ENCODE measurements at regions not wholly inside any gene's neighbourhood (a gene's known extent, or its start where the extent isn't known, plus 50 kb on each side); places are given as distances from the start of the nearest gene placed in this dataset.
"Not testable (repeated sequence)": the region's sequence is repeated elsewhere in the genome, so short reads cannot be mapped to it uniquely, and the experiment has no call there.

GRCh38 chr2:84302513-84303412 lies 156.3 kb downstream of the SUCLG1 start:
- no peaks in the 10 kb centered on the region for H3K4me1 ChIP-seq (ENCODE audit: insufficient read depth, low read length)
- no peak overlapping the region for H2AFZ ChIP-seq (ENCODE audit: low read depth, low read length)
- no peaks in the 10 kb centered on the region for H3K9me3 ChIP-seq (ENCODE audit: low read length)
- H3K27me3 ChIP-seq (ENCODE audit: insufficient read depth, low read length): no peaks in the 10 kb centered on the region
- no peak overlapping the region for H3K4me3 ChIP-seq (ENCODE audit: low read length)
- no peaks in the 10 kb centered on the region for H3K36me3 ChIP-seq (ENCODE audit: insufficient read depth, low read length)

- Histone ChIP-seq H3K36me3 (ENCODE audit: insufficient read depth, low read length) (no peaks in the 10 kb centered on the region), H2AFZ (ENCODE audit: low read depth, low read length) (no peak overlapping the region), H3K4me1 (ENCODE audit: insufficient read depth, low read length) (peaks cover 4% of the 10 kb centered on the region)
Observed at GRCh38 chr2:84301717-84302116, 157.4 kb downstream of the SUCLG1 start.

GRCh38 chr2:84300696-84301029 lies 158.4 kb downstream of the SUCLG1 start:
- H3K36me3 ChIP-seq (ENCODE audit: insufficient read depth, low read length): no peaks in the 10 kb centered on the region
- H2AFZ ChIP-seq (ENCODE audit: low read depth, low read length): no peak overlapping the region
- peaks cover 4% of the 10 kb centered on the region for H3K4me1 ChIP-seq (ENCODE audit: insufficient read depth, low read length)
- no peak overlapping the region for H3K4me3 ChIP-seq (ENCODE audit: low read length)
- no peaks in the 10 kb centered on the region for H3K9me3 ChIP-seq (ENCODE audit: low read length)
- no peaks in the 10 kb centered on the region for H3K27me3 ChIP-seq (ENCODE audit: insufficient read depth, low read length)

More at GRCh38 chr2:84301717-84302116, 157.4 kb downstream of the SUCLG1 start:
- Histone ChIP-seq H3K9me3 (ENCODE audit: low read length) (no peaks in the 10 kb centered on the region), H3K4me3 (ENCODE audit: low read length) (no peak overlapping the region), H3K27me3 (ENCODE audit: insufficient read depth, low read length) (no peaks in the 10 kb centered on the region)

- H3K9me3 ChIP-seq (ENCODE audit: low read length); H3K36me3 ChIP-seq (ENCODE audit: insufficient read depth, low read length); H3K4me3 ChIP-seq (ENCODE audit: low read length); H3K4me1 ChIP-seq (ENCODE audit: insufficient read depth, low read length); H3K27me3 ChIP-seq (ENCODE audit: insufficient read depth, low read length); H2AFZ ChIP-seq (ENCODE audit: low read depth, low read length): not testable (repeated sequence)
Observed at GRCh38 chr2:84300001-84300695, 158.9 kb downstream of the SUCLG1 start.

GRCh38 chr2:84299211-84299775 lies 159.8 kb downstream of the SUCLG1 start:
- no peak overlapping the region for H3K4me3 ChIP-seq (ENCODE audit: low read length)
- no peaks in the 10 kb centered on the region for H3K36me3 ChIP-seq (ENCODE audit: insufficient read depth, low read length)
- H3K9me3 ChIP-seq (ENCODE audit: low read length): no peaks in the 10 kb centered on the region
- H2AFZ ChIP-seq (ENCODE audit: low read depth, low read length): no peak overlapping the region
- H3K4me1 ChIP-seq (ENCODE audit: insufficient read depth, low read length): peaks cover 4% of the 10 kb centered on the region
- no peaks in the 10 kb centered on the region for H3K27me3 ChIP-seq (ENCODE audit: insufficient read depth, low read length)

- Histone ChIP-seq H3K36me3 (ENCODE audit: insufficient read depth, low read length) (no peaks in the 10 kb centered on the region), H3K4me3 (ENCODE audit: low read length) (no peak overlapping the region), H3K27me3 (ENCODE audit: insufficient read depth, low read length) (no peaks in the 10 kb centered on the region)
Observed at GRCh38 chr2:84297155-84297554, 161.9 kb downstream of the SUCLG1 start.

GRCh38 chr2:84293791-84294380 lies 165.2 kb downstream of the SUCLG1 start:
- no peak overlapping the region for H3K4me3 ChIP-seq (ENCODE audit: low read length)
- H2AFZ ChIP-seq (ENCODE audit: low read depth, low read length): no peak overlapping the region
- no peaks in the 10 kb centered on the region for H3K36me3 ChIP-seq (ENCODE audit: insufficient read depth, low read length)
- H3K4me1 ChIP-seq (ENCODE audit: insufficient read depth, low read length): peaks cover 4% of the 10 kb centered on the region
- H3K27me3 ChIP-seq (ENCODE audit: insufficient read depth, low read length): no peaks in the 10 kb centered on the region
- no peaks in the 10 kb centered on the region for H3K9me3 ChIP-seq (ENCODE audit: low read length)

More at GRCh38 chr2:84297155-84297554, 161.9 kb downstream of the SUCLG1 start:
- Histone ChIP-seq H3K9me3 (ENCODE audit: low read length) (no peaks in the 10 kb centered on the region), H2AFZ (ENCODE audit: low read depth, low read length) (no peak overlapping the region), H3K4me1 (ENCODE audit: insufficient read depth, low read length) (peaks cover 4% of the 10 kb centered on the region)

- Histone ChIP-seq H3K4me3 (ENCODE audit: low read length) (no peak overlapping the region), H3K36me3 (ENCODE audit: insufficient read depth, low read length) (no peaks in the 10 kb centered on the region), H3K9me3 (ENCODE audit: low read length) (no peaks in the 10 kb centered on the region), H2AFZ (ENCODE audit: low read depth, low read length) (no peak overlapping the region), H3K4me1 (ENCODE audit: insufficient read depth, low read length) (peaks cover 4% of the 10 kb centered on the region), H3K27me3 (ENCODE audit: insufficient read depth, low read length) (no peaks in the 10 kb centered on the region)
Observed at GRCh38 chr2:84292545-84292944, 166.5 kb downstream of the SUCLG1 start.

GRCh38 chr2:84290537-84290936 lies 168.5 kb downstream of the SUCLG1 start:
- H3K36me3 ChIP-seq (ENCODE audit: insufficient read depth, low read length): no peaks in the 10 kb centered on the region
- H3K9me3 ChIP-seq (ENCODE audit: low read length): no peaks in the 10 kb centered on the region
- no peaks in the 10 kb centered on the region for H3K4me1 ChIP-seq (ENCODE audit: insufficient read depth, low read length)
- H3K27me3 ChIP-seq (ENCODE audit: insufficient read depth, low read length): no peaks in the 10 kb centered on the region
- no peak overlapping the region for H3K4me3 ChIP-seq (ENCODE audit: low read length)
- H2AFZ ChIP-seq (ENCODE audit: low read depth, low read length): no peak overlapping the region

- no peaks in the 10 kb centered on the region for H3K27me3 ChIP-seq (ENCODE audit: insufficient read depth, low read length)
- H2AFZ ChIP-seq (ENCODE audit: low read depth, low read length): no peak overlapping the region
- no peaks in the 10 kb centered on the region for H3K36me3 ChIP-seq (ENCODE audit: insufficient read depth, low read length)
- H3K4me3 ChIP-seq (ENCODE audit: low read length): no peak overlapping the region
- H3K4me1 ChIP-seq (ENCODE audit: insufficient read depth, low read length): no peaks in the 10 kb centered on the region
- no peaks in the 10 kb centered on the region for H3K9me3 ChIP-seq (ENCODE audit: low read length)
Observed at GRCh38 chr2:84288293-84288692, 170.8 kb downstream of the SUCLG1 start.

- H3K27me3 ChIP-seq (ENCODE audit: insufficient read depth, low read length): no peaks in the 10 kb centered on the region
- no peaks in the 10 kb centered on the region for H3K4me1 ChIP-seq (ENCODE audit: insufficient read depth, low read length)
- no peaks in the 10 kb centered on the region for H3K9me3 ChIP-seq (ENCODE audit: low read length)
- no peaks in the 10 kb centered on the region for H3K36me3 ChIP-seq (ENCODE audit: insufficient read depth, low read length)
- no peak overlapping the region for H2AFZ ChIP-seq (ENCODE audit: low read depth, low read length)
- no peak overlapping the region for H3K4me3 ChIP-seq (ENCODE audit: low read length)
Observed at GRCh38 chr2:84286878-84287277, 172.2 kb downstream of the SUCLG1 start.

GRCh38 chr2:84285056-84285747 lies 173.9 kb downstream of the SUCLG1 start:
- Histone ChIP-seq H3K4me3 (ENCODE audit: low read length) (no peak overlapping the region), H3K4me1 (ENCODE audit: insufficient read depth, low read length) (no peaks in the 10 kb centered on the region), H3K27me3 (ENCODE audit: insufficient read depth, low read length) (no peaks in the 10 kb centered on the region), H3K36me3 (ENCODE audit: insufficient read depth, low read length) (no peaks in the 10 kb centered on the region), H3K9me3 (ENCODE audit: low read length) (no peaks in the 10 kb centered on the region), H2AFZ (ENCODE audit: low read depth, low read length) (no peak overlapping the region)
